SK-N-SH (cell line): ENCODE measurements at regions not wholly inside any gene's neighbourhood (a gene's known extent, or its start where the extent isn't known, plus 50 kb on each side); places are given as distances from the start of the nearest gene placed in this dataset.

ENCODE experiments used
- GABPA ChIP-seq: IDR thresholded peaks from 2 replicates; pipeline ENCODE4 v1.4.0; 2012; ENCODE audit warnings: low read depth, mild to moderate bottlenecking
- USF1 ChIP-seq: IDR thresholded peaks from 2 replicates; pipeline ENCODE4 v1.4.0; 2012; ENCODE audit warnings: low read depth, borderline replicate concordance

DNA sequence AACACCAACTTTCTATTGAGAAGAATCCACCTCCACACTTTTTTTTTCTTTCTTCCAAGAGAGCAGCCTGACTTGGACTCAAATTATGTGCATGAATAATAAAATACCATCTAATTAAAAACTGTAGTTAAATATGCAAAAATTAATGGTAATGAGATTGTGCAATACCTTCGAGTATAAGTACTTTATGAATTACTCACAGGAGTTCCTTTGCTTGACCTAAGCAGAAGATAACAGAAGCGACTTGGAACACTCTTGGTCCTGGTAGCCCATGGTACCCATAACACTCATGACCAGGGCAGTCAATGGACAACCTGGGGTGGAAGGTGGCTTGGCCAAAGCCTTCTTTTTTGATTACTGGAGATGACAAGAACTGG lies 203.5 kb upstream of the IRX3 start:
- TF ChIP-seq GABPA: no peak
- no peak for TF ChIP-seq USF1
